Choroid plexus epithelial cell (primary cell): ENCODE measurements at regions not wholly inside any gene's neighbourhood (a gene's known extent, or its start where the extent isn't known, plus 50 kb on each side); places are given as distances from the start of the nearest gene placed in this dataset.

ENCODE experiments used
- DNase-seq: peaks from one replicate; pipeline ENCODE4 v3.0.0-alpha.2; 2010; ENCODE audit warnings: low read depth
- H3K4me3 ChIP-seq: 2 replicates; pipeline ENCODE4 v1.5.1; 2011; ENCODE audit warnings: low read depth, mild to moderate bottlenecking, control low read depth, low read length, moderate library complexity
- TF ChIP-seq, protein P1 (sequence below): conservative IDR thresholded peaks from 2 replicates; pipeline ENCODE4 v1.5.1; 2011; ENCODE audit warnings: low read depth, mild to moderate bottlenecking, control low read depth, inconsistent platforms, low read length, moderate library complexity

GRCh38 chr10:21327289-21327993, 198.0 kb downstream of the SKIDA1 start:
- DNase-seq: no peak
- H3K4me3 ChIP-seq: no peak overlapping the region
- TF ChIP-seq, protein P1, sequence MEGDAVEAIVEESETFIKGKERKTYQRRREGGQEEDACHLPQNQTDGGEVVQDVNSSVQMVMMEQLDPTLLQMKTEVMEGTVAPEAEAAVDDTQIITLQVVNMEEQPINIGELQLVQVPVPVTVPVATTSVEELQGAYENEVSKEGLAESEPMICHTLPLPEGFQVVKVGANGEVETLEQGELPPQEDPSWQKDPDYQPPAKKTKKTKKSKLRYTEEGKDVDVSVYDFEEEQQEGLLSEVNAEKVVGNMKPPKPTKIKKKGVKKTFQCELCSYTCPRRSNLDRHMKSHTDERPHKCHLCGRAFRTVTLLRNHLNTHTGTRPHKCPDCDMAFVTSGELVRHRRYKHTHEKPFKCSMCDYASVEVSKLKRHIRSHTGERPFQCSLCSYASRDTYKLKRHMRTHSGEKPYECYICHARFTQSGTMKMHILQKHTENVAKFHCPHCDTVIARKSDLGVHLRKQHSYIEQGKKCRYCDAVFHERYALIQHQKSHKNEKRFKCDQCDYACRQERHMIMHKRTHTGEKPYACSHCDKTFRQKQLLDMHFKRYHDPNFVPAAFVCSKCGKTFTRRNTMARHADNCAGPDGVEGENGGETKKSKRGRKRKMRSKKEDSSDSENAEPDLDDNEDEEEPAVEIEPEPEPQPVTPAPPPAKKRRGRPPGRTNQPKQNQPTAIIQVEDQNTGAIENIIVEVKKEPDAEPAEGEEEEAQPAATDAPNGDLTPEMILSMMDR: no peak

DNA sequence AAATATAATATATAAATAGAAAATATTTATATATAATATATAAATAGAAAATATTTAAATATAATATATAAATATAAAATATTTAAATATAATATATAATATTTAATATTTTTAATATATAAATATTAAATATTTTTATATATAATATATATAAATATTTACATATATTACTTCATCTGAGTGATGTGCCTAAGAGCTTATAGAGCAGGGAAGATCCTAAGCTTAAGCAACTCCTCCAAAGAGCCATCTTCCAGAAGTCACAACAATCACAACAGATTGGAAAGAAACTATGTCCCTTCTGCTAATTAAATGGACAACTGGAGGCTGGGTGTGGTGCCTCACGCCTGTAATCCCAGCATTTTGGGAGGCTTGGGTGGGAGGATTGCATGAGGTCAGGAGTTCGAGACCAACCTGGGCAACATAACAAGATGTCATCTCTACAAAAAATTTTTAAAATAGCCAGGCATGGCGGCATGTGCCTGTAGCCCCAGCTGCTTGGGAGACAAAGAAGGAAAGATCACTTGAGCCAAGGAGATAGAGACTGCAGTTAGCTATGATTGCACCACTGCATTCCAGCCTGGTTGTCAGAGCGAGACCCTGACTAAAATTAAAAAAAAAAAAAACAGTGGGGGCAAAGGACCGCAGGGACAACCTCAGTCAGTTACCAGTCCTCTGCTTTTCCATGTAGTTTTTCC, 198.7 kb downstream of the SKIDA1 start:
- DNase-seq: no peak
- TF ChIP-seq, protein P1: no peak
- H3K4me3 ChIP-seq: no peak overlapping the region

DNA sequence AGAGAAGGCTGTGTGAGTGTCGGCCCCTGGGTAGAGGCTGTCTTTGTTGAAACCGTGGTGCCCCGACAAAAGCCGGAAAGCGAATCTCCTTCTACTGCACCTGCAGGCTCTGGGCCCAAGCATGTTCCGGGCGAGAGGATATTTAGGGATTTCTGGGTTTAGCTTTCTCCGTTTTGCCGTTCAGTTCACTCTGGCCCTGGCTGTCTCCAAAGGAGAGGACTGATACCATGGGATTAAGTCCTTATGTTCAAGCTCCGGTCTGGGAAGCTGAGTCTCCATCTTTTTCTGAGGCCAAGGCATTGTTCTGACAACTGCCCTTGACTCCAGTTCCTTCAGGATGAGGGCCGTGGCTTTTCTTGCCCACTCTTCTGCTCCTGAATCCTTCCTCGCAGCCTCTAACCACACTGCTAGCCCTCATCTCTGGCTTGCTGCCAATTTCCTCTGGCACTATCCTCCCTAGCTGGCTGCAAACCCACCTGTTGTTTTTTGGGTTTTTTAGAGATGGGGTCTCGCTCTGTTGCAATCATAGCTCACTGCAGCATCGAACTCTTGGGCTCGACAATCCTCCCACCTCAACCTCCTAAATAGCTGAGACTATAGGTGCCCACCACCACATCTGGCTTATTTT, 206.8 kb downstream of the SKIDA1 start:
- TF ChIP-seq, protein P1: no peak
- no peak for DNase-seq

GRCh38 chr10:21317902-21318301, 207.6 kb downstream of the SKIDA1 start:
- DNase-seq: peak; percentile 80
- H3K4me3 ChIP-seq: no peak overlapping the region
- TF ChIP-seq, protein P1: no peak

More for the DNA sequence above, 206.8 kb downstream of the SKIDA1 start:
- H3K4me3 ChIP-seq: no peak overlapping the region

GRCh38 chr10:21315645-21316220, 209.7 kb downstream of the SKIDA1 start:
- DNase-seq: peak; percentile 97
- H3K4me3 ChIP-seq: no peak overlapping the region
- TF ChIP-seq, protein P1: no peak

DNA sequence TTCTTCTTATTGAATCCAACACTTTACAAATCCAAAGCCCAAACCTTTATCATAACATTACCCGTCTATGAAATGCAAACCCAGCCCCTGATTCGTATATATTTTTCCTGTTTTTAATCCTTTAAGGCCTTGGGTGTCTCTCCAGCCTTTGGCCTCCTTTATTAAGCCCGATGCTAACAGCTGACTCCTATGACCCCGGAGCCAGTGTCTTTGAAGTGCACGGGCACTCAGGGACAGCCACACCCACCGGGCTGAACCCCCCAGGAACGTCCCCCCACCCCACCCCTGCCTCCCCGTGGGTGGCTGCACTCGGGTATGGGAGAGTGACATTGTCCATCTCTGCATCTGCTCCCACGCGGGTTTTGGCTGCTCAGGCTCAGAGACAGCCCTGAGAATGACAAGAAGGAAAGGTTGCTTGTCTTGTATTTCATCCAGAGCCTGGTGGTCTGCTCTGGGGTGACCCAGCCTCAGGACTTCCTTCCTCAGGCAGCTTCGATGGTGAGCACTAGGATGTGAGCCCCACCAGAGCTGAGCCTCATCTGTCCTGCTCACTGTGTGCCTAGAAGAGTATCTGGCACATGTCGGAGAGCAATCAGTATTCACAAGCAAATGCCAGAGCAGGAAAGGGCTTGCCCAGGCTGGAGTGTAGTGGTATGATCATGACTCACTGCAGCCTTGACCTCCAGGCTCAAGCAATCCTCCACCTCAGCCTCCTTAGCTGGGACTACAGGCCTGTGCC, 210.4 kb downstream of the SKIDA1 start:
- no peak overlapping the region for H3K4me3 ChIP-seq
- TF ChIP-seq, protein P1: no peak
- peak; percentile 78 for DNase-seq
